Esophagus mucosa (tissue), 1 donor: ENCODE measurements at regions not wholly inside any gene's neighbourhood (a gene's known extent, or its start where the extent isn't known, plus 50 kb on each side); places are given as distances from the start of the nearest gene placed in this dataset.
"Not testable (repeated sequence)": the region's sequence is repeated elsewhere in the genome, so short reads cannot be mapped to it uniquely, and the experiment has no call there.

Experiments
- ATAC-seq: fragments of 200-7000 bp; cut with Tn5 transposase; one replicate; pipeline ENCODE4 v1.9.1; 2020
- donor health status: DM: yes; HTN: yes; CAD: no.

- ATAC-seq: not testable (repeated sequence)
Measured at GRCh38 chr7:76971201-76971600, 61.0 kb downstream of the SPDYE17 start.

- not testable (repeated sequence) for ATAC-seq
Measured at GRCh38 chr7:76969892-76970291, 62.3 kb downstream of the SPDYE17 start.

- peak; percentile 91 for ATAC-seq
Measured at GRCh38 chr7:76965731-76966548, 66.2 kb downstream of the SPDYE17 start.

DNA sequence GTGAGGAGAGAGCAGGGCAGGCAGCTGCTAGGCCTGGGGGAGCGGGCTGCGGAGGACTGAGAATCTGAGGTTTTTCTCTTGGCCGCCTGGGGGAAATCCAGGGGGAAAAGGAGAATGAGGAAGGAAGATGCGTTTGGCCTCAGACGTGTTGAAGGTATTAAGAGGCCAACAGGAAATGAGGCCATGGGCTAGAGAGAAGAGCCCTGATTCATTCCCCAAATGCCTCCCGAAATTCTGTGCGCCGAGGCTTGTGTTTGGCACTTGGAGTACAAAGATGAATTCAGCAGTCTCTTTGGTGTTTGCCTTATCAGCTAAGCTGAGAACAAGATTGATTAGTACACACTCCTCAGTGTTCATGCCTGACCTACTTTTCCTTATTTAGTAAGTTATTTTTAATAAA is 68.1 kb downstream of the SPDYE17 start:
- ATAC-seq: peak; percentile 4

DNA sequence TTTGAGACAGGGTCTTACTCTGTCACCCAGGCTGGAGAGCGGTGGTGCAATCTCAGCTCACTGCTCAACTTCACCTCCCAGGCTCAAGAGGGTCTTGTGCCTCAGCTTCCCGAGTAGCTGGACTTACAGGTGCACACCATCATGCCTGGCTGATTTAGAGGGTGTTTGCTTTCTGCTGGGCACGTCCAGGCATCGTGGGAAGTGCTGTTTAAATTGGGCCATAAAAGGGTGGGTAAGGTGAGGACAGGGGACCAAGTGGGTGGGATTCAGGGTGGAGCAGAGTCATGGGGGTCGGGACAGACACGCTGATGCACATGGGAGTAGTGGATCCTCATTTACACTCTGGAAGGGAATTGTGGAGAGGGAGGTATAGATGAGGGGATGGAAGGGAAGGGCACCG is 69.1 kb downstream of the SPDYE17 start:
- ATAC-seq: not testable (repeated sequence)

GRCh38 chr7:76960400-76960986 is 71.7 kb downstream of the SPDYE17 start:
- peak; percentile 9 for ATAC-seq

- peak; percentile 91 for ATAC-seq
Measured at GRCh38 chr7:76959573-76960399, 72.4 kb downstream of the SPDYE17 start.

- peak; percentile 27 for ATAC-seq
Measured at GRCh38 chr7:76956531-76956930, 75.6 kb downstream of the SPDYE17 start.

DNA sequence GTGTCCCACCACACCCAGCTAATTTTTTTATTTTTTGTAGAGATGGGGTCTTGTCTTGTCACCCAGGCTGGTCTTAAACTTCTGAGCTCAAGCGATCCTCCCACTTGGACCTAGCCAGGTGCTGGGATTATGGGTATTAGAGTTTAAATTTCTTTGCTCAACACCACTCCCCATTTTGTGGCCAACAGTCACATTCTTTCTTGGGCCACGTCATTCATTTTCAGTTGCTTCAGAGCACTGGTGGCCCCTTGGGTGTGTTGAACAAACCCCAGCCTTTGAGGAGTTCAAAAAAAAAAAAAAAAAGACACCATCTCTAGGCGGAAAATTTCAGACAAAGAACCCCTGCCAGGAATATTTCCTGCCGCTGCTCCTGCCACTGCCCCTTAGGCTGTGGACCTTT is 77.0 kb downstream of the SPDYE17 start:
- peak; percentile 67 for ATAC-seq

DNA sequence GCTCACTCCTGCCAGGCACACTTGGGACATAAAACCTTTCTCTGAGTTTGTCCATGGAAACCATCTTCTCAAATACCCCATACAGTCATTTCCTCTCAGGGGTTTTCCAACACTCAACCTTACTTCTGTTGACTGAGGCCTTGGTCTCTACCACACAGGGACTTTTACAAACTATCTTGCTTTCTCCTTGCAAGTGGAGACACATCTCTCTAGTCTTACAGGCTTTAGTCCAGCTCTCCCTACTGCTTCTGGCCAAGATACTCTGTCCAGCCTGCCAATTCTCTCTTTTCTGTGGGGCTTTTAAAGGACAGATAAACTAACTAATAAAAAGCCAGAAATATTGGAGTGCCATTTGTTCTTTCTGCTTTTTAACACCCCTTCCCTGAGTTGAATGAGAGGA is 87.6 kb downstream of the SPDYE17 start:
- not testable (repeated sequence) for ATAC-seq

DNA sequence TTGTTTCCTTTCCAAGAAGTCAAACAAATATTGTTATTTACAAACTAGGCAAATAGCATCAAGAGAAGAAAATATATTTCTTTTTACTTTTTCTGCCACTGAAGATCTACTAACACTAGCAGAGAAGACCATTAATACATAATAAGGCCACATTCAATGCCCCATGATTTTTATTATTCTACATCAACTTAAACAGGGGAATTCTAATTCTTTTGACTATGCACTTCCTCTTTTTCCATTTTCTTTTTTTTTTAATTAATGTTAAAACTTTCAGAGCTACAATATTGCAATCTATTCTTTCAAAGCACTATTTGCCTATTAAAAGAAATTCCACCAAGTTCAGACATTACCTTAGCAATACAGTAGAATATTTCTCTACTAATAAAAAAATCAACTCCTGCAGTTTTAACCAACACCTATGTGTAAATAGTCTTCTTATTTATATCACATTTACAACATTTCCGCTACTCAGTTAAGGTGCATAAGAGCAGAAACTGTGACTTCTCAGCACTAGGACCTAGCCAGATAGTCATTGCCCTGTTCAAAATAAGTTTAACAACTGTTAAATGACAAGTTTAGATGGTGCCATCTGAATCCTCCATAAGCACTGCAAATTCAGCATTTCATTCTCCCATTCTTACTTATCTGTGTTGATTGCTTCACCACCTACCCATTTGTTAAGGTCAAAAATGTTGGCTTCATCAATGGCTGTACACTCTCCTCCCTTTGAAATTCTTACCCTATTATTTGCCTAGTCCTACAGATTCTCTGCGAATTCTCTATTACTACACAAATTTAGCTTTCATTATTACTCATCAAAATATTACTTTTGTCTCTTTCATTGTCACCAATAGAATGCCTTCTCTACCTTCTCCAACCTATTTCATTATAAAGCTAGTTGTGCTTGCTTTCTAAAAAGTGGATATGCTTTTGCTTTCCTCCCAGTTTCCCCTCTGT is 90.1 kb downstream of the SPDYE17 start:
- ATAC-seq: not testable (repeated sequence)

DNA sequence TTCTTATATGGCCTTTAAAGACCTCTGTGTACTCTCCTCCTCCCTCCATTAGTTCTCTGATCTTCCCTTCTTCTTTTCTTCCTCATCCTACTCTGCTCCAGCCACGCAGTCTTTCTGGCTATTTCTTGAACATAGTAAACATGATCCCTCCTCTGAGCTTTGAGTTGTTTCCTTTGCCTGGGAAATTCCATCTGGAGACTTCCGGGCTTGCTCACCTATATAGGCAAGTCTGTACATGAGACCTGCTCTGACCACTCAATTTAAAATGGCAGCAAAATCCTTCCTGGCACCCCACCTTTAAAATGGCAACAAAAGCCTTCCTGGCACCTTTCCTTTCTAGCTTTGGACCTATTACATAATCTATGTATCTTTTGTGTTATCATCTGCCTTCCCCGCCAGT is 94.4 kb downstream of the SPDYE17 start:
- peak; percentile 74 for ATAC-seq

- ATAC-seq: not testable (repeated sequence)
Measured at GRCh38 chr7:76937330-76937729, 94.8 kb downstream of the SPDYE17 start.

DNA sequence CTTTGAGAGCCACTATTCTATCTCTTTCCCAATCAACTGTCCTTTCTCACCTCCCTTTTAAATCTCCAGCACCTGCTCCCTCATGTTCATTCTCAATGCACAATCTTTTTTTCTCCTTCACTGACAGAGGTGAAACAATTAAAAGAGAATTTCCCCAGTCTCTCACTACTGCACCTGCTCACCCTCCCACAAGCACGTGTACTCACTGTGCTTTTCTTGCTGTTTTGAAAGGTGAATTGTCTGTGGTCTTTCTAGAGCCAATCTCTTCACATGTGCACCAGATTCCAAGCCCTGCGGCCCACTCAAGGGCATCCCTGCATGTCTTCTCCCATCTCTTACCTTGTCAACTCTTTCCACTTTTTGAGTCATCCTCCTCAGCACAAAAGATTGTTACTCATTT is 95.8 kb downstream of the SPDYE17 start:
- ATAC-seq: not testable (repeated sequence)

GRCh38 chr7:76934711-76935110 is 97.5 kb downstream of the SPDYE17 start:
- not testable (repeated sequence) for ATAC-seq

- ATAC-seq: not testable (repeated sequence)
Measured at GRCh38 chr7:76932957-76933356, 99.2 kb downstream of the SPDYE17 start.

DNA sequence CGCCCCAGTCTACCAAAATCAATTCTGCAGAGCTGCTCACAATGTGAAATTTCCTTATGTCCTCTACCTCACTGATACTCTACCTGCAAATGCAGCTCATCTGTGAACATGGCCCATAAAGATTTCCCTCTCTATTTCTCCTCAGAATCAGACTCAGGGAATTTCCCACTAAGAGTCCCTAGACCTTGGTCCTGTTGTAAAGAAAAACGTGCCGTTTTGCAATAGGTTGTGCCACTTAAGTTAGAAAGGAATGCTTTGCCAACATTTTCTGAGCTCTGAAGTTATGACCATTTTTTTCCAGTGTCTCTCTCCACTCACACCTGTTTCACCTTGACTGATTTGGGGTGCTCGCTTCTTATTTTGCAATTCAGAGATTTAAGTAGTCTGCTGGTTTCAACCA is 100.7 kb downstream of the SPDYE17 start:
- ATAC-seq: not testable (repeated sequence)

DNA sequence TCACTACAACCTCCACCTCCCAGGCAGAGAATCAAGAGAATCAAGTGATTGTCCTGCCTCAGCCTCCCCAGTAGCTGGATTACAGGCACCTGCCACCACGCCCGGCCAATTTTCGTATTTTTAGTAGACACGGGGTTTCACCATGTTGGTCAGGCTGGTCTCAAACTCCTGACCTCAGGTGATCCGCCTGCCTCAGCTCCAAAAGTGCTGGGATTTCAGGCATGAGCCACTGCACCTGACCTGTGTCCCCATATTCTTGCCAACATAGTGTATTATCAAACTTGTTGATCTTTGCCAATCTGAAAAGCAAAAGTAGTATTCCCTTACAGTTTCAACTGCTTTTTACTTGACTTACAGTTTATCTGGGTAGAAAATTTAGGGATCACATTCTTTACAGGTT is 101.7 kb downstream of the SPDYE17 start:
- not testable (repeated sequence) for ATAC-seq

DNA sequence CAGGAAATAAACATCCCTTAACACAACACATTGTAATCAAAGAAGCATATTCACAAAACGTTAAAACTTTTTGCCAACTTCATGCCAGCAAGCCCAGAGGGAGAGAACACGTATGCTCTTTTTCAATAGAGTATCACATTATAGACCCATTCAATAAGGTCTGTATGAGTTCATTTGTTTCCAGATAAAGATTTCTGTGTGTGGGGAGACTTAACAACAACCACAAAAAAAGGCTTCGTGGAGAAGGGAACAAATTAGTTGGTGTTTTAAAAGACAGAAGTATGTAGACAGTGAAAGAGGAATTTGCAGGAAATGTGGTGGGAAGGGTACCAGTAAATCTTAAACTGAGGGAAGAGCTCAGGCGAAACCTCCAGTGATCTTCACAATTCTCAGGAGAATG is 103.4 kb downstream of the SPDYE17 start:
- not testable (repeated sequence) for ATAC-seq

DNA sequence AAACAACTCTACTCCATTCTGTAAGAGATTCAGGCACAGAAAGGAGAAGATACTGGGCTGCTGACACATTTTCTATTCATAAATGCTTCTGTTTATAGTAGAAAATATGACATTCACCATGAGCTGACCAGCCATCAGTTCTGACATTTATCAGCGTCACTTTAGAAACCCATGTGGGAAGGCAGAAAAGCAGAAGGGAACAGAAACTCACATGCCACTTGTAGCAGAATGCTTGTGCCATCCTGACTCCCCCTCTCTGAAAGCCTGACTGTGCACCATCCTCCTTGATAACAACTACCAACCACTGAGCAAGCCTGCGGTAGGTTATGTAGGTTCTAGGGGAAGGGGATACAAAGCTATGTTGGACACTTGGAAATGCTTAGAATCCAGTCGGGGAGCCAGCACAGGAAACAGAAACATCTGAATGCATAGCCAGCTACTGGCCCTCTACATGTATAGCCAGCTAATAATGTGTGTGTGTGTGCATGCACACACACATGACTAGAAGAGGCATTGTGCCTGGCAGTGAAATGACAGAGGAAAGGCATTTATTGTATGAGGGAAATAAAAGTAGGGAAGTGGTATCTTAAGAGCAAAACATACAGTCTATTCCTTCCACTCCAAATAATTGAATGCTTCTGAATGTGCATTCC is 104.3 kb downstream of the SPDYE17 start:
- not testable (repeated sequence) for ATAC-seq

DNA sequence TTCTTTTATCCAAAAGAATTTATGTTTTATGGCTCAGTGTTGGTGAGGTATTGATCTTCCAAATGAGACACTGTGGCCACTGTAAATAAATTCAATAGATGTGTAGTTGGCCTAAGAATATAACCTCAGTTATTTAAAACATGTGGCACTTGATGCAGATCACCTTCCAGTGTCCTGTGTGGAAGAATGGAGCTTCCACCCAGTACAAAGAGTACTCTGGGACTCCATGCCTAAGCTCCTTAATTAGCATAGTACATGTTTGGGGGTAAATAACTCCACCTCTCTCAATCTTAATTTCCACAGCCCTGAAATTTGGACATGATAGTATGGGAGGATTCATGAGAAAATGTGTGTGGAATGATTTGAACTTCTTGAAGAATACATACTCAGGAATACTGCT is 105.7 kb downstream of the SPDYE17 start:
- ATAC-seq: not testable (repeated sequence)
